Activated CD4-positive, alpha-beta T cell treated with anti-CD3 and anti-CD28 coated beads, Interleukin-2, amount 50 U/mL, for 1 hour (primary cell): ENCODE measurements at regions not wholly inside any gene's neighbourhood (a gene's known extent, or its start where the extent isn't known, plus 50 kb on each side); places are given as distances from the start of the nearest gene placed in this dataset.

ENCODE experiments used
- DNase-seq: peaks from one replicate; pipeline ENCODE4 v3.0.0-alpha.2; 2020

DNA sequence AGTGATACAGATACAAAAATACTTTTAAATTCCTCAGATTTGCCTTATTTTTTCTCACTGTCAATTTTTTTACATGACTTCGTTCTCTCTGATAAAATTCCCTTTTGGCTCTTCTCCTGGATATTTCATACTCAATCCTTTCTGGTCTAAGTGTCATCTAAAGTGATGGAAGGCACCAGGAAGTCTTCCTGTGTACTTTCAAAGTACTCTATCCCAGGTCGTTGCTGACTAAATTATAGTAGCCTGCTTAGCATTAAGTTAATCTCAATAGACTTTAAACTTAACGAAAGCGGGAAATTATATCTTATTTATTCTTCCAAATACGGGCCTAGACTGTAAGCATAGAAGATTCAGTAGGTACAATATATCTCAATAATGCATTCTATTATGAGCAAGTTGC is 67.8 kb downstream of the CASP12 start:
- DNase-seq, result no peak

GRCh38 chr11:104830080-104830479 is 68.2 kb downstream of the CASP12 start:
- no peak for DNase-seq

GRCh38 chr11:104826772-104827171 is 71.5 kb downstream of the CASP12 start:
- no peak for DNase-seq

- no peak for DNase-seq
These were observed 74.6 kb downstream of the CASP12 start for GRCh38 chr11:104823657-104824056.

DNA sequence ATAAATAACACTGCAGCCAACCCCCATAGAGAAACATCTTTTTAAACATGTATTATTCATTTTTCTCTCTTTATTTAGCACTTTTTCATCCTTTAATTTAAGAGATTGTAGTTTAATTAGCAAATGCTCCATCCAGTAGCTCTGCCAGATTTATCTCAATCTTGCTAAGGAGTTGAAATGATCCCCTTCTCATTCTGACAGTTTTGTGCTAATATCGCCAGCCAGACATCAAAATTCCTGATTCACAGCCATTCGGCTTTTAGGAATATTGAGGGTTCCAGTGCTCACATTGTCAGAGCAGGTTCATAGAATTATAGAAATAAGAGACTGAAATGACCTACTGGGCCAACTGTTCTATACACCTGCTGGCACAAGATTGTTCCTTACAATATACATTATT is 77.8 kb downstream of the CASP12 start:
- DNase-seq, result no peak

- no peak for DNase-seq
These were observed 78.7 kb downstream of the CASP12 start for GRCh38 chr11:104819603-104820002.

- no peak for DNase-seq
These were observed 79.2 kb downstream of the CASP12 start for GRCh38 chr11:104819107-104819506.

DNA sequence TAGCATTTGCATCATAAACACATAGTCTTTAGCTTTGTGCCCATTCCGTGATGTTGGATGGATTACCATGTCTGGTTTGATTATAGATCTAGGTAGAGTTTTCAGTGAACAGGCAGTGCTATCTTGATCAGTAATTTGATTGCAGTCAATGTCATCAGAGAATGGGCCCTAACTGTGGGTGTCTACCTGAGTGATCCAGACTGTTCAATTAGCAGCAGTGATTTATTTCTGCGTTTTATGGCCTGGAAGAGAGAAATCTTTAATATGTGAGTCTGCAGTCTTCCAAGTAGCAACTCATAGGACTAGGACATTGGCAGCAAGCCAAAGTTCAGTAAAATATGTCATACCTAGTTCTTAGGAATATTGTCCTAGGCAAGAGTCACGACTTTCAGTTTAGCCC is 80.3 kb downstream of the CASP12 start:
- DNase-seq, result no peak

DNA sequence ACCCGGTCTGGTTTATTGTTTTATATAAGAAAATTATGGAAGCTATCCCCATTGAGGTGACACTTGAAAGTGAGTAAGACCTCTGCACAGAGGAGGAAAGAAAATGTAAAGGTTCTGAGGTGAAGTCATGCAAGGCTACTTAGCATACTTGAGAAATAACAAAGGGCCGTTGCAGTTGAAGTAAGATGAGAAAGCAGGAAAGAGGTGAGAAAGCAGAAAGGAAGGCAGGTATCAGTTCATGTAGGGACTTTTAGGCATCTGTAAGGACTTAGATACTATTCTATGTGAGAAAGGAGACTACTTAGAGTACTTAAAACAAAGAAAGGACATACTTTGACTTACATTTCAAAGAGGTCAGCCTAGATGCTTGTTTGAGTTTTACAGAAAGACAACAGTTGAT is 84.7 kb downstream of the CASP12 start:
- no peak for DNase-seq

DNA sequence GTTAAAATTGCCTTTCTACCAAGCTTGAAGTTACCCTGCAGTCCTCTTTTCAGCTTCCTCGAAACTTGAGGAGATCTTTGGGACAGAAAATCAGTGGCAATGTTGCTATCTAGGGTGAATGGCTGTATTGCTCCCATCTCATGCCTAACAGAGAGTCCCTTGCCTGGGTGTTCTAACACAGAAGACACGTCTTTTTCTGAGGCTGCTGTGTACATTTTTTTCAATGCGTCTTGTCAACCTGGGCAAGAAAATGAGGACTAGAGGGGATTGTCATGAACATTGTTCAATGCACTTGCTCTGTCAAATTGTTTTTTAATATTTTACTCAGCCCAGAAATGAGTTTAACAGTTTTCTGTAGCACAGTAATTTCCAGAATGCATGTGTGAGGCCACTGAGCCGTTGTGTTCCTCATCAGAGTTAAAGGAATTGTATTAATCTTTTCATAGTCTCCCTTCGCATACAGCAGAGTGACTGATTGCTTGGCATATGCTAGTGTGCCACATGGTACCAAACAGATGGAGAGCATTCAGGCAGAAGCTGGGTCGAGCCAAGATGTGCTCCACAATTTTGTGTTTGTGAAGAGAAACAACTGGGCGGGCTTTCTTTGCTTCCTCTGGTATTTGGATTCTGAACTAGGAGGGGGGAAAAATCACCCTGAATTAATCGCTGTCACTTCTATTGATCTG is 86.0 kb downstream of the CASP12 start:
- DNase-seq, result no peak

DNA sequence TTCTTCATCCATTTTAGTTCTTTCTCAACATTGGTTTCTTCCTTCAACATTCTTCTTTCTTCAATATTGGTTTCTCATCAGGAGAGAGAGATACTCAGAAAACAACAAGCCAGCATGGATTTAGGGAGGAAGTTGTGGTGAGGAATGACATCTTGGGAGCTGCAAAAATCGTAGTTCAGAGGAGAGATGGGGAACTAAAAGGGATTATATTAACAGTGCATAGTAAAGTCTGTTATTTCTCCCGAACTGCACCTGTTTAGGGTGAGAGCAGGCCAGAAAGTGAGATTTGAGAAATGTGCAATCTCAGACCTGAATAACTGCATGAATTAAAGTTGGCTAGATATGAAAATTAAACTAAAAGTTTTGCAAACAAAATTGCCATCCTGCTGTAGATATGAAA is 94.5 kb downstream of the CASP12 start:
- no peak for DNase-seq

DNA sequence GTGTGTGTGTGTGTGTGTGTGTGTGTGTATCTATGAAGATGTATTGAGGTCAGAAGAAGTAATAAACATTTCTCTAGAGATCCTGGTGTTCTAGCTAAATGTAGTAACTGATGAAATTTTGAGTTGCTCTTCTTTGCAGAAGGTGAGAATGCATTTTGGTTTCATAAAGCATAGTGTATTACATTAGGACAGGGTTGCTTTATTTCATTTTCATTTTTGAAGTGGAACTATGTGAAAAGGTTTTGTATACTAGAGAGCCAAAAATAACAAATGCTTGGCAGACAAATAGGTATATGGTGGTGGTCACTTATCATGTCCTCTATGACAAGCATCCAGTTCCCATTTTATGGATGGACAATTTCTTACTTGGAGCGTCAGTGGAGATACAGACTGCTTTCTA is 99.0 kb downstream of the CASP12 start:
- no peak for DNase-seq

GRCh38 chr11:104798789-104799188 is 99.5 kb downstream of the CASP12 start:
- DNase-seq, result no peak

GRCh38 chr11:104796301-104796700 is 102.0 kb downstream of the CASP12 start:
- DNase-seq, result no peak

DNA sequence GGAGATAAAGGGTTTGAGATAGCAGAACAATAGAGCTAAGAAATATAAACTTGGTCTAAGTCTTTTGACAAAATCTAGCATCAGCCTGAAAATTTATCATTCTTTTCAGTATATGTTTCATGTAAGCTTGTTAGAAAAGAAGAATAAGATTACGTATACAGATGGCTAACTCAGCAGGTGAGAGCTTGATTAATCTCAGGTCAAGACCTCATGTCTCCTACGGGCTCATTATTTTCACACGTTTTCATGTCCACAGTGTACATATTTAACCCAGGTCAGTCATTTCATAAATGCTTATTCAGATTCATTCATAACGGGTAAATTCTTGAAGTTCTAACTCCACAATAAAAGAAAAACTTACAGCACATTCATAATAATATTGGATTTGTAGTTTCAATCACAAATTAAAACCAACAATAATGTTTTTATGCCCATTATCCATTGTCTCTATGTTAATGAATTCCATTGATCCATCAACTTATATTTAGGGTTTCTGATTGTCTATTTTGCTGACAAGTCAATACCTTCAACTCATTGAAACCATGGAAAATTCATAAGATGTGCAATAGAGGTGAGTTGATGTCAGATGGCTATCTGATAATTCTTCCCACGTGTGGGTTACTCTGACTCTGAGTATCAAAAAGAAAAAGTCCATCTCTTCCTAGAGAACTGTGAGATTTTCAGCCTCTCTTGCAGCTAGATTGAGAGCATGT is 102.6 kb downstream of the CASP12 start:
- DNase-seq, result no peak

DNA sequence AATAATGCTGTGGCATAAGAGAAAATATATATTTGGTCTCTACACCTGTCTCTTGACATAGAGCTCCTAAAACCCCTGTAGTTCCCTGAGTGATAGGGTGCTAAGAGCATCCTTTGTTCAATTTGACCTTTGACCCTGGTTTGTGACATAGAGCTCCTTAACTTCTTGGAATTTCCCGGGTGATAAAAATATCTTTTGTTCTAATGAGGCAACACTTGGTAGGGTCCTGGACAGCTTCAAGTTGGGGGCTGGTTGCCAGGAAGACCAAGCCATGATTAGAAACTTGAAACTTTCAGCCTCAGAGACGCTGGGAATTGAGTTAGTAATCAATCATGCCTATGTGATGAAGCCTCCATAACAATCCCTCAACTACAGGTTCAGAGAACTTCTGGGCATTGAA is 105.4 kb downstream of the CASP12 start:
- DNase-seq, result no peak

DNA sequence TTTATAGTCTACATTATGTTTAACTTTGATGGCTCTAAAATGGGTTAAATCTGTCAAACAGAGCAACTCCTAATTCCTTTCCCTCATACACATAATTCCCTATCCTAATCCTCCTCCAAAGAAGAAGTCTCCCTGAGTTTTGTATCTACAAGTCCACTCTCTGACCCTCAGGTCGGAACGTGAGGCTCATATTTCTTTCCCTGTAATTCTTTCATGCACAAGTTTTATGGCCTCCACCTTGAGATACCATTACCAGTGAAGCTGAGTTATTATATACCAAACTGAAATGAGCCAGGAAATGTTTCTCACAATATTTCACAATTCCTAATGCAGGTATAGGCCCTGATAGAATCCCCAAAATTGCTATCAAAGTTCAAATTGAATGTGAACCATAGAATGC is 106.4 kb downstream of the CASP12 start:
- DNase-seq, result no peak

- DNase-seq, result no peak
These were observed 113.4 kb downstream of the CASP12 start for GRCh38 chr11:104784684-104785460.

GRCh38 chr11:104783241-104783640 is 115.0 kb downstream of the CASP12 start:
- no peak for DNase-seq

GRCh38 chr11:104782377-104782754 is 115.9 kb downstream of the CASP12 start:
- no peak for DNase-seq

- no peak for DNase-seq
These were observed 116.4 kb downstream of the CASP12 start for GRCh38 chr11:104781719-104782376.

DNA sequence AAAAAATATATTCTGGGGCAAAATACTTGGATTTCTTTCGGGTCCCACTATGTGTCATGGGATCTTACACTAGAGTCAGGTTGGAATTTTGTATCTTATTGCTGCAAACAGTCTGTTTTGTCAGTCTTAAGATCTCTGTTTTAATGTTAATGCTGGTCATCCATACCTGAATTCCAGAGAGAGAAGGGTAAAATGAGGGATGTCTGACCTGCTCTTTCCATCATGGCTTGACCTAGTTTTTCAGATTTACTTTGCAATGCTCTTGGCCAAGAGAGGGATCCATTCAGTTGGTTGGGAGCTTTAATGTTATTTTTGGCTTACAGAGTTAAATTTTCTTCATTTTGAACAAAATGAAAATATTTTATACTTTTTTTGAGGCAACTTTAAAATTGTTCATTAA is 117.2 kb downstream of the CASP12 start:
- DNase-seq, result no peak

DNA sequence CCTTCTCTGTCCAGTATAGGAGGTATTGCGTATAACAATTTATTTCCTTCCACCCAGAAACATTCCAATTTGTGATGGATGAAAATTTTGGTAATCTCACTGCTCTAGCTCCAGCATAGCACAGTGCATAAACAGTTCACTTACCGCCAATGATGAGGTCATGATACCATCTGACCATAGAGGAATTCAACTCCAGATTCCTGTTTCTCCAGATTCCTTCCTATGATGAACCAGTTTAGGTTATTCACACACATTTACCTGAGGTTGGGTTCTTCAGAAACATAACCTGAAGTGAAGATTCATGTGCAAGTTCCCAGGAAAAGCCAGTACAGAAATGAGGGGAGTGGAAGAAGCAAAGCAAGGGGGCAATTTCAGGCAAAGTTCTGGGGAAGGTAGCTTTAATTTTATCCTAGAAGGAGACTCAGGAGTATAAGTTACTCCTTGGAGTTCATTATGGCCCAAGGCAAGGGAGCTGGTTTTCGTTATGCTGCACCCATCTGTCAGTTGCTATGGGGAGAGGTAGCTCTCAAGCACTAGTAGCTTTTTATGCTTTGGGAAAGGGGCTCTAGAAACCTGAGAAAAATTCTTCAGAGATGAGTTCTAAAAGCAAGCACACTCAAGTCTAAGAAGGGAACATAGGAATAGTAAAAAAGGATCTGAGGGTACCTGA is 121.6 kb downstream of the CASP12 start:
- DNase-seq, result no peak
